NB4 (cell line): ENCODE measurements at regions not wholly inside any gene's neighbourhood (a gene's known extent, or its start where the extent isn't known, plus 50 kb on each side); places are given as distances from the start of the nearest gene placed in this dataset.

Experiments
- POLR2A ChIP-seq: IDR thresholded peaks from 2 replicates; pipeline ENCODE4 v1.6.1; 2011; ENCODE audit warnings: mild to moderate bottlenecking; ENCODE audit not compliant: insufficient read length; ENCODE audit errors: extremely low read depth
- TF ChIP-seq, protein P1 (sequence below): IDR thresholded peaks from one replicate; pipeline ENCODE4 v1.5.1; 2012; ENCODE audit warnings: low read depth, low read length

DNA sequence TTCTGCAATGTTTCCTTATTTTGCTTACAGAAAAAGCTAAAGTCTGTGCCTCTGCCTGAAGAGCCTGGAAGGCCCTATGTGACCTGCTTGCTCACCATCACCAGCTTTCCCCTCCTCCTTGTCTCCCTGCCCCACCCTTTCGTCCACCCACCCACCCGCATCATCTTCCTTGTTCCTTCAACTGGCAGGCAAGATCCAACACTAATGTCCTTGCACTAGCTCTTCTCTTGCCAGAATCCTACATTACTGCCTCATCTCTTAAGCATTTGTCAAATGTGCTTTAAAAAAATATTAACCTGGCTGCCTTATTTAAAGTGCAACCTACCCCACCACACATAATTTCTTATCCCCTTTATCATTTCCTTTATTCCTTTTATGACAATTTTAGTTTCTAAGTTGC is 165.1 kb upstream of the PPP3CA start:
- TF ChIP-seq, protein P1, sequence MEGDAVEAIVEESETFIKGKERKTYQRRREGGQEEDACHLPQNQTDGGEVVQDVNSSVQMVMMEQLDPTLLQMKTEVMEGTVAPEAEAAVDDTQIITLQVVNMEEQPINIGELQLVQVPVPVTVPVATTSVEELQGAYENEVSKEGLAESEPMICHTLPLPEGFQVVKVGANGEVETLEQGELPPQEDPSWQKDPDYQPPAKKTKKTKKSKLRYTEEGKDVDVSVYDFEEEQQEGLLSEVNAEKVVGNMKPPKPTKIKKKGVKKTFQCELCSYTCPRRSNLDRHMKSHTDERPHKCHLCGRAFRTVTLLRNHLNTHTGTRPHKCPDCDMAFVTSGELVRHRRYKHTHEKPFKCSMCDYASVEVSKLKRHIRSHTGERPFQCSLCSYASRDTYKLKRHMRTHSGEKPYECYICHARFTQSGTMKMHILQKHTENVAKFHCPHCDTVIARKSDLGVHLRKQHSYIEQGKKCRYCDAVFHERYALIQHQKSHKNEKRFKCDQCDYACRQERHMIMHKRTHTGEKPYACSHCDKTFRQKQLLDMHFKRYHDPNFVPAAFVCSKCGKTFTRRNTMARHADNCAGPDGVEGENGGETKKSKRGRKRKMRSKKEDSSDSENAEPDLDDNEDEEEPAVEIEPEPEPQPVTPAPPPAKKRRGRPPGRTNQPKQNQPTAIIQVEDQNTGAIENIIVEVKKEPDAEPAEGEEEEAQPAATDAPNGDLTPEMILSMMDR = no peak
- no peak for TF ChIP-seq POLR2A
